ENCODE measurements at regions not wholly inside any gene's neighbourhood (a gene's known extent, or its start where the extent isn't known, plus 50 kb on each side); places are given as distances from the start of the nearest gene placed in this dataset.
"Not testable (repeated sequence)": the region's sequence is repeated elsewhere in the genome, so short reads cannot be mapped to it uniquely, and the experiment has no call there.

- 100% methylated on average over 1 of the region's 4 CpGs for WGBS, 2 experiments (ENCODE audit: insufficient coverage in 2 of 2)
- H3K4me3 ChIP-seq (ENCODE audit: extremely low read depth, insufficient read depth, low read length, poor library complexity, severe bottlenecking) = no peak overlapping the region
These were observed 497.8 kb downstream of the TMEM135 start for GRCh38 chr11:87535513-87535912.

DNA sequence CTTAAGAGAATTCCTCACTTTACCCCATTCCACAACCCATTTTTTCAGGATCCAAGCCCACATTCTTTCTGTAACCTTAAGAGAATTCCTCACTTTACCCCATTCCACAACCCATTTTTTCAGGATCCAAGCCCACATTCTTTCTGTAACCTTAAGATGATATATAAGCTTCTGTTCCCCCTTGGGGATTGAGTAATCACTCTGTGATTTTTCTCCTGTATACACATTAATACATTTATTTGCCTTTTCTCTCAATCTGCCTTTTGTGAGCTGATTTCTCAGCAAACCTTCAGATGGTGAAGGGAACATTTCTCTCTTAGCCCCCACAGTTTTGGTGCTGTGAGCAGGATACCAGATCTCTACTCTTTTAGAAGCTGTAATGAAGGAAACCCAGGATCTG lies 494.1 kb downstream of the TMEM135 start:
- H3K4me1 ChIP-seq (ENCODE audit: control insufficient read depth, insufficient read depth, low read length, poor library complexity, severe bottlenecking); H3K27ac ChIP-seq (ENCODE audit: low read depth, low read length, severe bottlenecking); H3K36me3 ChIP-seq (ENCODE audit: control insufficient read depth, insufficient read depth, low read length); H3K4me3 ChIP-seq (ENCODE audit: extremely low read depth, insufficient read depth, low read length, poor library complexity, severe bottlenecking); H3K9me3 ChIP-seq (ENCODE audit: control insufficient read depth, low read length): not testable (repeated sequence)

More at GRCh38 chr11:87535513-87535912, 497.8 kb downstream of the TMEM135 start:
- no peaks in the 10 kb centered on the region for H3K4me1 ChIP-seq (ENCODE audit: control insufficient read depth, insufficient read depth, low read length, poor library complexity, severe bottlenecking)
- H3K9me3 ChIP-seq (ENCODE audit: control insufficient read depth, low read length) = no peaks in the 10 kb centered on the region
- H3K36me3 ChIP-seq (ENCODE audit: control insufficient read depth, insufficient read depth, low read length) = no peaks in the 10 kb centered on the region
- no peak overlapping the region for H3K27ac ChIP-seq (ENCODE audit: low read depth, low read length, severe bottlenecking)

GRCh38 chr11:87529486-87529885 lies 491.8 kb downstream of the TMEM135 start:
- WGBS, 2 experiments (ENCODE audit: insufficient coverage in 2 of 2) = 92 to 100% methylated on average over 1 of the region's 1 CpG
- Histone ChIP-seq H3K27ac (ENCODE audit: low read depth, low read length, severe bottlenecking) (no peak overlapping the region), H3K4me1 (ENCODE audit: control insufficient read depth, insufficient read depth, low read length, poor library complexity, severe bottlenecking) (no peaks in the 10 kb centered on the region), H3K4me3 (ENCODE audit: extremely low read depth, insufficient read depth, low read length, poor library complexity, severe bottlenecking) (no peak overlapping the region), H3K9me3 (ENCODE audit: control insufficient read depth, low read length) (no peaks in the 10 kb centered on the region), H3K36me3 (ENCODE audit: control insufficient read depth, insufficient read depth, low read length) (no peaks in the 10 kb centered on the region)

DNA sequence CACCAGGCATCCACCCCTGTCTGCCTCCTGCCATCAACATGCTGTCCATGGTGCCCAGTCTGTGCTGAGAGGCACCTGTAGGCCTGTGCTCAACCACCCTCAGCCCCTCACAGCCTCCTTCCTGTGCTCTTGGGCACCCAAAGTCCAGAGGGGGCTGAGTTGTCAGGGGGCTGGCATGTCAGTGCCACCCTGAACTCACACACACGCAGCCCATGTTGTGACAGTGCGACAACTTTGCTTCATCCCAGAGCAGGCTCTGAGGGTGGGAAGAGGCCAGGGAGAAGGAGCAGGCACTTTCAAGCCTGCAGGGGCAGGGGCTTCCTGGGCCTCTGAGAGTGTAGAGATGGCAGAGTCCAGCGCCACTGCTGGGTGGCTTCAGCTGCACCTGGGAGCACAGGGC lies 491.0 kb downstream of the TMEM135 start:
- Histone ChIP-seq H3K4me3 (ENCODE audit: extremely low read depth, insufficient read depth, low read length, poor library complexity, severe bottlenecking) (no peak overlapping the region), H3K4me1 (ENCODE audit: control insufficient read depth, insufficient read depth, low read length, poor library complexity, severe bottlenecking) (no peaks in the 10 kb centered on the region), H3K27ac (ENCODE audit: low read depth, low read length, severe bottlenecking) (no peak overlapping the region), H3K9me3 (ENCODE audit: control insufficient read depth, low read length) (peaks cover 5% of the 10 kb centered on the region), H3K36me3 (ENCODE audit: control insufficient read depth, insufficient read depth, low read length) (no peaks in the 10 kb centered on the region)
- 91 to 97% methylated on average over 3 of the region's 3 CpGs for WGBS, 2 experiments (ENCODE audit: insufficient coverage in 2 of 2)

DNA sequence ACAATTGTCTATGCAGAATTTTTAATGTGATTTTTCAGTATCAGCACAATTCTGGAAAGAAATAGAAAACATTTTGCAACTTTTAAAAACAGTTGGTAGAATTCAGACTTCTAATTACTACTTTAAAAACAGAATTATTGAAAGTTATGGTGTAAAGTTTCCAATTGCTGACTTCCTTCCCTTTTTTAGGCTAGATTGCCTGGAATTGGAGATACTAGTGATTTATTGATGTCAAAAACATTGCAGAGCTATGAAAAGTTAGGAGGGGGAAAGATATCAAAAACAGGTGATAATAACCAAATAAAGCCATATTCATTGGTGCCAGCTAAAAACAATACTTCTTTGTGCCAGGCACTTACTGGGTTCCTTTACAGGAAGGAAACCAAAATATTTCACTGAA lies 485.5 kb downstream of the TMEM135 start:
- Histone ChIP-seq H3K9me3 (ENCODE audit: control insufficient read depth, low read length) (peaks cover 5% of the 10 kb centered on the region), H3K27ac (ENCODE audit: low read depth, low read length, severe bottlenecking) (no peak overlapping the region), H3K36me3 (ENCODE audit: control insufficient read depth, insufficient read depth, low read length) (no peaks in the 10 kb centered on the region), H3K4me3 (ENCODE audit: extremely low read depth, insufficient read depth, low read length, poor library complexity, severe bottlenecking) (no peak overlapping the region), H3K4me1 (ENCODE audit: control insufficient read depth, insufficient read depth, low read length, poor library complexity, severe bottlenecking) (no peaks in the 10 kb centered on the region)

GRCh38 chr11:87518266-87518665 lies 480.5 kb downstream of the TMEM135 start:
- H3K36me3 ChIP-seq (ENCODE audit: control insufficient read depth, insufficient read depth, low read length) = no peaks in the 10 kb centered on the region
- no peak overlapping the region for H3K27ac ChIP-seq (ENCODE audit: low read depth, low read length, severe bottlenecking)
- no peaks in the 10 kb centered on the region for H3K9me3 ChIP-seq (ENCODE audit: control insufficient read depth, low read length)
- H3K4me3 ChIP-seq (ENCODE audit: extremely low read depth, insufficient read depth, low read length, poor library complexity, severe bottlenecking) = no peak overlapping the region
- H3K4me1 ChIP-seq (ENCODE audit: control insufficient read depth, insufficient read depth, low read length, poor library complexity, severe bottlenecking) = no peaks in the 10 kb centered on the region
- WGBS, 2 experiments (ENCODE audit: insufficient coverage in 2 of 2) = no CpG with 5 or more reads among the region's 1 CpG

- H3K4me3 ChIP-seq (ENCODE audit: extremely low read depth, insufficient read depth, low read length, poor library complexity, severe bottlenecking) = no peak overlapping the region
- no peaks in the 10 kb centered on the region for H3K36me3 ChIP-seq (ENCODE audit: control insufficient read depth, insufficient read depth, low read length)
- no peak overlapping the region for H3K27ac ChIP-seq (ENCODE audit: low read depth, low read length, severe bottlenecking)
- no peaks in the 10 kb centered on the region for H3K9me3 ChIP-seq (ENCODE audit: control insufficient read depth, low read length)
- H3K4me1 ChIP-seq (ENCODE audit: control insufficient read depth, insufficient read depth, low read length, poor library complexity, severe bottlenecking) = no peaks in the 10 kb centered on the region
These were observed 479.6 kb downstream of the TMEM135 start for GRCh38 chr11:87517351-87517750.

GRCh38 chr11:87507722-87508121 lies 470.0 kb downstream of the TMEM135 start:
- not testable (repeated sequence) for H3K27ac ChIP-seq (ENCODE audit: low read depth, low read length, severe bottlenecking); H3K36me3 ChIP-seq (ENCODE audit: control insufficient read depth, insufficient read depth, low read length); H3K4me3 ChIP-seq (ENCODE audit: extremely low read depth, insufficient read depth, low read length, poor library complexity, severe bottlenecking); H3K9me3 ChIP-seq (ENCODE audit: control insufficient read depth, low read length); H3K4me1 ChIP-seq (ENCODE audit: control insufficient read depth, insufficient read depth, low read length, poor library complexity, severe bottlenecking)
- WGBS, 2 experiments (ENCODE audit: insufficient coverage in 2 of 2) = 24 to 50% methylated on average over 2 of the region's 2 CpGs

- 95 to 96% methylated on average over 3 of the region's 6 CpGs for WGBS, 2 experiments (ENCODE audit: insufficient coverage in 2 of 2)
- H3K27ac ChIP-seq (ENCODE audit: low read depth, low read length, severe bottlenecking); H3K9me3 ChIP-seq (ENCODE audit: control insufficient read depth, low read length); H3K4me1 ChIP-seq (ENCODE audit: control insufficient read depth, insufficient read depth, low read length, poor library complexity, severe bottlenecking); H3K4me3 ChIP-seq (ENCODE audit: extremely low read depth, insufficient read depth, low read length, poor library complexity, severe bottlenecking); H3K36me3 ChIP-seq (ENCODE audit: control insufficient read depth, insufficient read depth, low read length): not testable (repeated sequence)
These were observed 469.2 kb downstream of the TMEM135 start for GRCh38 chr11:87506946-87507345.

DNA sequence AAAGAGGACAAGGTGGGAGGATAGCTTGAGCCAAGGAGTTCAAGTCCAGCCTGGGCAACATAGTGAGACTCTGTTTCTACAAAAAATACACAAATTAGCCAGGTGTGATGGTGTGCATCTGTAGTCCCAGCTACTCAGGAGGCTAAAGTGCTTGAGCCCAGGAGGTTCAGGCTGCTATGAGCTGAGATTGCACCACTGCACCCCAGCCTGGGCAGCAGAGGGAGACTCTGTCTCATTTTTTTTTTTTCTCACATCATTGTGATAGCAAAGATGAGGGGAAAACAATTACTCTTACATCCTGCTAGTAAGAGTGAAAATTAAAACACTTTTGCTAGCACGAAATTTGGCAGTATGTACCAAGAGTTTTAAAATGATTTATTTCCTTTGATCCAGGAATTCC lies 463.7 kb downstream of the TMEM135 start:
- no CpG with 5 or more reads among the region's 1 CpG for WGBS, 2 experiments (ENCODE audit: insufficient coverage in 2 of 2)
- H3K4me1 ChIP-seq (ENCODE audit: control insufficient read depth, insufficient read depth, low read length, poor library complexity, severe bottlenecking) = no peaks in the 10 kb centered on the region

DNA sequence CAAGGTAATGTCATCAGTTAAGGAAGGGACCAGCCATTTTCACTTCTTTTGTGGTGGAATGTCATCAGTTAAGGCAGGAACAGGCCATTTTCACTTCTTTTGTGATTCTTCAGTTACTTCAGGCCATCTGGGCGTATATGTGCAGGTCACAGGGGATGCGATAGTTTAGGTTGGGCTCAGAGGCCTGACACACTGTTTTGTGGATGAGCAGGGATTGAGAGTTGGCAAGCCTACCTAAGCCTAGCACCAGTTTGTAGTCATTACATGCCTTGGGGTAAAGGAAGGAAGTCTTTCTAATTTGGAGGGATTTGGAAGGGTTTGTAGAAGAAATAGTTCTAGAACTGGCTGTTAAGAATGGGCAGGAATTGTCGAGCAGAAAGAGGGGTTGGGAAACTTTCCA lies 457.2 kb downstream of the TMEM135 start:
- not testable (repeated sequence) for H3K4me1 ChIP-seq (ENCODE audit: control insufficient read depth, insufficient read depth, low read length, poor library complexity, severe bottlenecking); H3K4me3 ChIP-seq (ENCODE audit: extremely low read depth, insufficient read depth, low read length, poor library complexity, severe bottlenecking); H3K36me3 ChIP-seq (ENCODE audit: control insufficient read depth, insufficient read depth, low read length); H3K9me3 ChIP-seq (ENCODE audit: control insufficient read depth, low read length); H3K27ac ChIP-seq (ENCODE audit: low read depth, low read length, severe bottlenecking)
- 83 to 100% methylated on average over 1 to 2 of the region's 3 CpGs for WGBS, 2 experiments (ENCODE audit: insufficient coverage in 2 of 2)

More for the DNA sequence above, 463.7 kb downstream of the TMEM135 start:
- no peaks in the 10 kb centered on the region for H3K9me3 ChIP-seq (ENCODE audit: control insufficient read depth, low read length)
- no peaks in the 10 kb centered on the region for H3K36me3 ChIP-seq (ENCODE audit: control insufficient read depth, insufficient read depth, low read length)
- no peak overlapping the region for H3K4me3 ChIP-seq (ENCODE audit: extremely low read depth, insufficient read depth, low read length, poor library complexity, severe bottlenecking)
- H3K27ac ChIP-seq (ENCODE audit: low read depth, low read length, severe bottlenecking) = no peak overlapping the region

GRCh38 chr11:87494026-87494425 lies 456.3 kb downstream of the TMEM135 start:
- 36 to 42% methylated on average over 4 to 5 of the region's 7 CpGs for WGBS, 2 experiments (ENCODE audit: insufficient coverage in 2 of 2)
- not testable (repeated sequence) for H3K27ac ChIP-seq (ENCODE audit: low read depth, low read length, severe bottlenecking); H3K36me3 ChIP-seq (ENCODE audit: control insufficient read depth, insufficient read depth, low read length); H3K4me3 ChIP-seq (ENCODE audit: extremely low read depth, insufficient read depth, low read length, poor library complexity, severe bottlenecking); H3K4me1 ChIP-seq (ENCODE audit: control insufficient read depth, insufficient read depth, low read length, poor library complexity, severe bottlenecking); H3K9me3 ChIP-seq (ENCODE audit: control insufficient read depth, low read length)

Measured in mesodermal cell (in vitro differentiated cells).